ENCODE measurements at regions not wholly inside any gene's neighbourhood (a gene's known extent, or its start where the extent isn't known, plus 50 kb on each side); places are given as distances from the start of the nearest gene placed in this dataset.
A peak's percentile ranks its signal among the peaks of the same experiment; 100 is the strongest.

DNA sequence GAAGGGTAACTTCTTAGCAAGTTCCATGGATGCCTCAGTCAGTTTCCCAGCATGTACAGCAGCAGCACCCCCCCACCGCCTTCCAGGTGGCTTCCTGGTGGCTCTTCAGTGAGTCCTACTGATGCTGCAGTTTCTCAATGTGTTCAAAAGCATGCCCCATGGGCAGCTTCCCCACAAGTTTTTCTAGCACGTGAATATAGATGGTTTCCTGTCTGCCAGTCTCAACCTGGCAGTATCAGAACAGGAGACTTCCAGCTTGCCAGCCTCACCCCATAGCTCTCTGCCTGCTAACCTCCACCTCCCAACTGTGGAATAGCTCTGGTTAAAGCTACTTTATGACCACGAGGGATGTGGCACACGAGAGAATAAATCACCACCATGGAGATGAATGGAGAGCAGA lies 188.3 kb upstream of the SLCO3A1 start:
- no peak for DNase-seq

GRCh38 chr15:91668370-91668769 lies 185.1 kb upstream of the SLCO3A1 start:
- DNase-seq: no peak

DNA sequence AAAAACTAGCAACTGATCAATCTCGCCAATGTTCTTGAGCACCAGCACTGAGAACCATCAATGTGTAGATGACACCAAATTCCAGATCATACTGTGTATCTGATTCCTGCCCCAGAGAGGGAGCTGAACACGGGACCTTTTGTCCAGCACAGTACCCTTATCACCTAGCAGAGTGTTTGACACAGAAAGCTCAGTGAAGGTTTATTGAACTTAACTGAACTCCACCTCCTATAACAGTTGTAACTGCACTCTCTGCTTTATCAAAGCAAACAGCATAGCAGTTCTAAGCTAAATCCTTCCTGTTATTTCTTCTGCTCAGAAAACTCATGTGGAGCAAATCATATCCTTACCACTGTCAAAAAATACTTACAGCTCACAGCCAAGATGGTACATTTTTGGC lies 183.4 kb upstream of the SLCO3A1 start:
- DNase-seq: no peak

DNA sequence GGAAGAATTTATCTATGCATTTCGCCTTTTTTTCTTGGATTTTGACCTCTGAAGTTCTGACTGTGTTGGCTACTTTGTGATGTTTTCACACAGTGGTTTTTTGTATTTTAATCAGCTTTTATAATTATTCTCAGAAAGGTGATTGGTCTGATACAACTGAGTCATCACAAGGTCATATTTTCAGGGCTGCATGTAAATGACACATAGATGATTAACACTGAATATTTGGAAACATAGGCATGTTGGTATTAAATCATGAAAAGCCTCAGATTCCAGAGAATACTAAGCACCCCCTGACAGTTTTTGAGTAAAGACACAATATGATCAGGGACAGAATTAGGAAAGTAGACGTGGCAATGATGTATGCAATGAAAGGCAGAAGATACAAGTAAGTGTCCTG lies 175.5 kb upstream of the SLCO3A1 start:
- no peak for DNase-seq

DNA sequence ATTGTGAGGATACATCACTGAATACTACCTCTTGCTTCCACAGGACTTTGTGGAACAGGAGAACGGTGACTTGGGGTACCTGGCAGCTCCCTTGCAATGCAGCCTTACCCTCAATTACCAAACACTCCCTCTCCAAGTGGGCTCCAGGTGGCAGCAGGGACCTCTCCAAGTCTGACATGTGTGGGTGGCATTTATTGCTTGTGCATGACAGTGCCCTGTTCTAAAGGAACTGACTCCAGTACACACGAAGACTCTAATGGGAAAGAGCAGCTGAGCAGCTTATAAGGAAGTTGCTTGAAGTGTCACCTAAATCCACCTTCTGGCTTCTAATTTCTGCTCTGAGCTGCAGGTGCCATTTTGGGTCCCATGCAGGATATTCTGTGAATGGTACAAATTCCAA lies 174.1 kb upstream of the SLCO3A1 start:
- DNase-seq: no peak

- no peak for DNase-seq
These were observed 168.1 kb upstream of the SLCO3A1 start for GRCh38 chr15:91685436-91685835.

DNA sequence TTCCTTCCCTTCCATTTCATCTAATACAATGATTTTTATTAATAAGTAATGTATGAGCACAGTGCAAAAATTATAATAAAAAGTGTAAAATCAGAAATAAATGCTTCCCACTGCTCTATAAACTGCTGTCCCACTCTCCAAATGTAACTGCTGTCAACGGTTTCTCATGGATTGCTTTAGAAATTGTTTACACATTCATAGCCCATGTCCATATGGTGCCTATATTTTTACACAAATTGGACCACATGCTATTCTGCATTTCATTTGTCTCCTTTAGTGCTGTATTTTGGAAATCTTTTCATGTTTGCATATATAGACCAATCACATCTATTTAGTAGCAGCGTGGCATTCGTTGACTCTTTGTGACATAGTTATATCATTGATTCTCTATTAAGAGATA lies 164.7 kb upstream of the SLCO3A1 start:
- DNase-seq: no peak

DNA sequence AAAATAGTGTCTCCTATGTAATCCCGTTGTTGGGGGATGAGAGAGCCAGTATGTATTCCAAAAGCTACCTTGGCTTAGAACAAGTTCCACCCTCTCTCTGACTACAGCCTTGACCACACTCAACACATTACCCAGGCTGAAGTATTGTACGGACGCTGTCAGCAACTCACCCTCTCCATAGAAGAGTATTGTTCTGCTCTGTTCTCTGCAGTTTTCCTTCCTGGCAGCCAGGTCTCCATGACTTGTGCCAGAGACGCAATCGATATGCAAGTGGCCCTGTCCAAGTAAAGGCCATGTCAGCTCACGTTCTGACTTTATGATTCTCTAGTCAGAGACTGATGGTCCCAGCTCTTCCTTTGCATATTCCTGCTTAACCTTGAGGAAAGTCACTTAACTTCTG lies 164.1 kb upstream of the SLCO3A1 start:
- DNase-seq: no peak

GRCh38 chr15:91692596-91692995 lies 160.9 kb upstream of the SLCO3A1 start:
- no peak for DNase-seq

- DNase-seq: peak; percentile 90
These were observed 159.2 kb upstream of the SLCO3A1 start for GRCh38 chr15:91694131-91694830.

GRCh38 chr15:91694831-91695210 lies 158.7 kb upstream of the SLCO3A1 start:
- peak; percentile 93 for DNase-seq

GRCh38 chr15:91695799-91696198 lies 157.7 kb upstream of the SLCO3A1 start:
- no peak for DNase-seq

DNA sequence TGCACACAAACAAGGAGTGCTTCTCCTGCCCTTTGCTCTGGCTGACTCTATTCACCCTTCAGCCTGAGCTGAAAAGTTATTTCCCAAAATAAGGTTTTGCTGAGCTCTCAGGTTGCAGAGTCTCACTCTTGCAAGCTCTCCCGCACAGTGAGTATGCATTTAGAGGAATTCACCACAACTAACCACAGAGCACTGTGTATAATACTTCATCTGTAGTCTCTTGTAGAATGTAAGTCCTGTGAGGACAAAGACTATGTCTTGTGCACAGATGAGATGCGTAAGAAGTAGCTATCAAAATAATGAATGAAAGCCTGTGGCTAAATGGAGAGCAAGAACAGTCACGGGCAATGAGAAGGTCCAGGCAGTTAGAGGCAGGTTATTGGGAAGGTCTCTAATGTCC lies 156.5 kb upstream of the SLCO3A1 start:
- no peak for DNase-seq

- DNase-seq: peak; percentile 45
These were observed 155.3 kb upstream of the SLCO3A1 start for GRCh38 chr15:91698241-91698640.

DNA sequence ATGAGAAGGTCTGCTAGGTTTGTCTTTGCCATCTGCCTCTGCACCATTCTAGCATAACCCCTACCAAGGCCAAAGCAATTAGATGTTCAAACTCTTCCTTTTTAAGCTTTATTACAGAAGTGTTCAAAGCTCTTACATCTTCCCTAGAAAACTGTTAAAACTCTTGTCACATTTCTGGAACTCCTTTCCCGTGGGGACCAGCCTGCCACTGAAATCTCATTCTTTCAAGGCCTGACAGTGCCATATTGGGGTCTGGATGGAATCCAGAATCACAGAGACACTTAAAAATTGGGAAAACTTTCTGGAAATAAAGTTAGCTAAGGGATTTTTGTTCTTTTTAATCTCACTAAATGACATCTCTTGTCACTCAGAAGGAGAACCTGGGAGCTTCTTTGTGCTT lies 153.8 kb upstream of the SLCO3A1 start:
- DNase-seq: no peak

DNA sequence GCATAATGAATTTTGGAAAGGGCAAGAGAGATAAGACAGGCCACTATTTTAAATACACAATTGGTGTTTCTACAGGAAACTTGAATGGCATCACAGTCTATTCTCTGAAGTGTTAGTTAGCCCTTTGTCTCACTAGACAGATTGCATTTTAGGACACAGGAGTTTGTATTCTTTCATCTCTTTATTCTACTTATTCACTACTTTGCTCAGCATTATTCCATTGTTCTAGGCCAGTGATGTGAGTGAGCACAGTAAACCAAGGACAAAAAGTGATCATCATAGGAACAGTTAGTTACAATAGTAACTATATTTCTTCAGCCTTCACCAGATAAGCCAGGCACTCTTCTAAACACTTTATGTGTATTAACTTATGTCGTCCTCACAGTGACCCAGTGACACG lies 150.2 kb upstream of the SLCO3A1 start:
- DNase-seq: no peak

- DNase-seq: no peak
These were observed 149.2 kb upstream of the SLCO3A1 start for GRCh38 chr15:91704343-91704742.

GRCh38 chr15:91706322-91707032 lies 147.0 kb upstream of the SLCO3A1 start:
- peak; percentile 80 for DNase-seq

- DNase-seq: no peak
These were observed 143.3 kb upstream of the SLCO3A1 start for GRCh38 chr15:91710080-91710698.

GRCh38 chr15:91711384-91712033 lies 142.0 kb upstream of the SLCO3A1 start:
- no peak for DNase-seq

- no peak for DNase-seq
These were observed 141.2 kb upstream of the SLCO3A1 start for GRCh38 chr15:91712286-91712685.

DNA sequence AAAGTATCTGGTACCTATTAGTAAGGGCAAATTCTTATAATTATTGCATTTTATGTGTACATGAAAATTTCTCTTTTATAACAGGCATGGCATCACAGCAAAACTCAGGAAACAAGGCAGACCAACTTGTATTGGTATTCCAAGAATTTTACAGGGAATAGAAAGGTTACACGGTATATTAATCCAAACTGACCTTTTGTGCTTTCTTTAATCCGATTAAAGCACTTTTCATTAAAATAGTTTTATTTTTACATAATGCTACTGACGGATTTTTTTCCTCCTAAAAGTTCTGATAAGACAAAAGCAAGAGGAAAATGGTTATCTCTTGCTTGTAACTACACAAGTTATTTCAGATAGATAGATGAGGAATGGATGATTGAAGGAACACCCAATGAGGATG lies 137.0 kb upstream of the SLCO3A1 start:
- no peak for DNase-seq

- DNase-seq: no peak
These were observed 135.7 kb upstream of the SLCO3A1 start for GRCh38 chr15:91717811-91718210.
